Cardiac muscle cell (in vitro differentiated cells and primary cell): ENCODE measurements at regions not wholly inside any gene's neighbourhood (a gene's known extent, or its start where the extent isn't known, plus 50 kb on each side); places are given as distances from the start of the nearest gene placed in this dataset.

ENCODE experiments used
- DNase-seq, 2 donors: peaks; one replicate each; pipeline versions ENCODE4 v3.0.0 to v3.0.0-alpha.2; 2010 to 2017; ENCODE audit warnings: low read depth in 1 of 2, low spot score in 1 of 2
- H3K27ac ChIP-seq: fragments of 200-600 bp; sonication (generic); 2 replicates; pipeline ENCODE4 v1.5.1; 2016
- H3K27me3 ChIP-seq: fragments of 200-600 bp; sonication (generic); 2 replicates; pipeline ENCODE4 v1.6.0; 2016; ENCODE audit warnings: control low read depth
- H3K36me3 ChIP-seq: fragments of 200-600 bp; sonication (generic); 2 replicates; pipeline ENCODE4 v1.5.1; 2016; ENCODE audit warnings: control low read depth
- H3K4me1 ChIP-seq: fragments of 200-600 bp; sonication (generic); 2 replicates; pipeline ENCODE4 v1.8.1; 2017; ENCODE audit warnings: low read depth, mild to moderate bottlenecking, mixed run types
- H3K4me3 ChIP-seq: fragments of 200-600 bp; sonication (generic); 2 replicates; pipeline ENCODE4 v1.5.1; 2016; ENCODE audit warnings: mild to moderate bottlenecking
- H3K9me3 ChIP-seq: fragments of 200-600 bp; sonication (generic); 2 replicates; pipeline ENCODE4 v1.5.1; 2017; ENCODE audit warnings: low read depth, mild to moderate bottlenecking, control low read depth
- CTCF ChIP-seq: IDR thresholded peaks from 2 replicates; pipeline ENCODE4 v1.5.1; 2012; ENCODE audit warnings: low read depth, mild to moderate bottlenecking, low read length

DNA sequence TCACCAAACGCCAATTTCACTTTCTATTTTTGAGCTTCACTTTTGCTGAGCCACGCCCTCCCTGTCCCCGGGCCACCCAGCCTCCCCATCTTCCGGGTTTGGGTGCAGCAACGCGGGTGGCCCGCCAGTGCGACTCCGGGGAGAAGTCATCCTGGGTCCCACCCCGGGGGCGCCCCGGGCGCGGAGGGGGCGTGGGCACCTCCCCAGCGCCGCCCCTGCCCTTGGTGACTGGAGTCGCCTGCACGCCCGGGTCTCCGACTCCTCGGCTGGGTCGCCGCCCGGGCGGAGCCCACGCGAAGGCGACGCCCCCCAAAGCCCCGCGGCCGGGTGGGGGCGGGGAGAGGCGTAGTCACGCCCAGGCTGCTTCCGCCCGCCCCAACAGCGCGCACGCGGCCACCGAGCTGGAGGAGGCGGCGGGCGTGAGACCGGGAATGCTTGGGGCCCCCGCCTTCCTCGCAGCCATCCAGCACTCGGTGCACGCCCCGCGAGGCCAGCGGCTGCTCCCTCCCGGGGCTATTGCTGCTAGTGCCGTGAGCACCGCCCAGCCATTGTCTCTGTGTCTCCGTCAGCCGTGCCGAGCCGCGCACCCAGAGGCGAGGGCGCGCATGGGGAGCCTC, 362.1 kb upstream of the AMELY start:
- Histone ChIP-seq H3K36me3 (no peaks in the 10 kb centered on the region), H3K4me3 (no peak overlapping the region), H3K27me3 (no peaks in the 10 kb centered on the region), H3K27ac (no peak overlapping the region), H3K4me1 (no peaks in the 10 kb centered on the region), H3K9me3 (no peaks in the 10 kb centered on the region)
- peak in 1 of 2 donors; percentile 87 for DNase-seq
- no peak for TF ChIP-seq CTCF

- peak; percentile 49 for TF ChIP-seq CTCF
Observed at GRCh38 chrY:7272556-7273195, 361.1 kb upstream of the AMELY start.

DNA sequence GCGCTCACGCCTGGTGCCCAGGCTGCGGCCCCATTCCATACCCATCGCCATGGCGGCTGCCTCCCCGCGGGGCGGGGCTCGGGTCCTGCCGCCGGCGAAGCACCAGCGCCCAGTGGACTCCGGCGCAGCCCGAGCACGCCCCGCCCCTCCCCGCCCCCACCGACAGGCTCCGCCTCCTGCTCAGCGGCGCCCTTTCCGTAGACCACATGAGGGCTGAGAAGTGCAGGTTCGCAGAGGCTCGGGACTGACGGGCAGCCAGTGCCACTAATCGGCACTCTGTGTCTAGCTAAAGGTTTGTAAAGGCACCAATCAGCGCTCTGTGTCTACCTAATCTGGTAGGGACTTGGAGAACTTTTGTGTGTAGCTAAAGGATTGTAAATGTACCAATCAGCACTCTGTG, 352.2 kb upstream of the AMELY start:
- H3K27ac ChIP-seq = no peak overlapping the region
- no peak overlapping the region for H3K4me3 ChIP-seq
- no peak for DNase-seq
- no peaks in the 10 kb centered on the region for H3K9me3 ChIP-seq
- H3K27me3 ChIP-seq = no peaks in the 10 kb centered on the region
- H3K4me1 ChIP-seq = no peaks in the 10 kb centered on the region
- no peaks in the 10 kb centered on the region for H3K36me3 ChIP-seq
- TF ChIP-seq CTCF = no peak

More at GRCh38 chrY:7272556-7273195, 361.1 kb upstream of the AMELY start:
- H3K9me3 ChIP-seq = no peaks in the 10 kb centered on the region
- no peaks in the 10 kb centered on the region for H3K4me1 ChIP-seq
- no peaks in the 10 kb centered on the region for H3K36me3 ChIP-seq
- no peaks in the 10 kb centered on the region for H3K27me3 ChIP-seq
- no peak overlapping the region for H3K27ac ChIP-seq
- H3K4me3 ChIP-seq = no peak overlapping the region
- DNase-seq = peak in 1 of 2 donors; percentile 65

DNA sequence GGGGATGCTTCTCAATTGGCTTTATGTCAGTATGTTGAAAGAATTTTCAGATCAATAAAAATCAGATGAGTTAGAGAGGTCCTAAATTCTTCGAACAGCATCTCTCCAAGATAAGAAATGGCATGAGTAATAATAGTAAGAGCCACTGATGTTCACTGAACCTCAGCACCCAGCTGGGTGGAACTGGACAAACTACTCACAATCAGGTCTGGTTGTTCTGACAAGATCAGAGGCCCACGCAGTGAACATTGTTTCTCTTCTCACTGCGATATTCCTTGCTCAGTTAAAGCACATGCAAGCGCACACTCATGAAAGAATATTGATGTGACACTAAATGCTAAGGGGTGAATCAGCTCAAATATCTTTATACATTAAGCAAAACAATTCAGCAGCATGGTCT, 351.0 kb upstream of the AMELY start:
- Histone ChIP-seq H3K4me3 (no peak overlapping the region), H3K9me3 (no peaks in the 10 kb centered on the region), H3K4me1 (no peaks in the 10 kb centered on the region), H3K27ac (no peak overlapping the region), H3K27me3 (no peaks in the 10 kb centered on the region), H3K36me3 (no peaks in the 10 kb centered on the region)
- DNase-seq = no peak
- no peak for TF ChIP-seq CTCF

DNA sequence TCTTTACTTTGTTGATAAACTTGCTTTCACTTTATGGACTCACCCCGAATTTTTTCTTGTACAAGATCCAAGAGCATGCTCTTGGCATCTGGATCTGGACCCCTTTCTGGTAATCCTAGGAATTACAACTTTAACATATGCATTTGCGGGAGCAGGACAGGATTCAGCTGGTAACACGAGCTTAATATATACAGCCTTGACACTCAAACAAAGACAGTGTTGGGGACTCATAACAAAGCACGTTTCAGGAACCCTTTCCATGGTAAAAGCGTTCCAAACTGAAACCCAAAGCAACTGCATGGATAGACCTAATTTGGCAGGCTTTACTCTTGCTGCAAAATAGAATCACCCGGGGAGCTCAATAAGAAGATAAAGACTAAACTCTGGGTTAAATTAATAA, 349.7 kb upstream of the AMELY start:
- H3K27ac ChIP-seq = no peak overlapping the region
- H3K27me3 ChIP-seq = no peaks in the 10 kb centered on the region
- H3K4me1 ChIP-seq = no peaks in the 10 kb centered on the region
- no peak for DNase-seq
- no peaks in the 10 kb centered on the region for H3K9me3 ChIP-seq
- H3K4me3 ChIP-seq = no peak overlapping the region
- H3K36me3 ChIP-seq = no peaks in the 10 kb centered on the region
- no peak for TF ChIP-seq CTCF
